Suprapubic skin (tissue), 4 donors: ENCODE measurements at regions not wholly inside any gene's neighbourhood (a gene's known extent, or its start where the extent isn't known, plus 50 kb on each side); places are given as distances from the start of the nearest gene placed in this dataset.

ENCODE experiments used
- DNase-seq, 2 donors: peaks; one replicate each; pipeline ENCODE4 v3.0.0-alpha.2; 2019; ENCODE audit warnings: low spot score in 2 of 2
- H3K27ac ChIP-seq: fragments of 200-600 bp; sonication (generic); one replicate; pipeline ENCODE4 v1.5.1; 2019
- H3K27me3 ChIP-seq: fragments of 200-600 bp; sonication (generic); one replicate; pipeline ENCODE4 v1.5.1; 2019
- H3K36me3 ChIP-seq: fragments of 200-600 bp; sonication (generic); one replicate; pipeline ENCODE4 v1.5.1; 2019
- H3K4me1 ChIP-seq: fragments of 200-600 bp; sonication (generic); one replicate; pipeline ENCODE4 v1.5.1; 2019
- H3K4me3 ChIP-seq: fragments of 200-600 bp; sonication (generic); one replicate; pipeline ENCODE4 v1.5.1; 2019; ENCODE audit warnings: mild to moderate bottlenecking
- H3K9me3 ChIP-seq: fragments of 200-600 bp; sonication (generic); one replicate; pipeline ENCODE4 v1.5.1; 2019
- CTCF ChIP-seq, 2 donors: fragments of 200-600 bp in 1 of 2; fragments of 450-650 bp in 1 of 2; sonication (generic) in 1 of 2; IDR thresholded peaks; one replicate each; pipeline ENCODE4 v1.5.1; 2016 to 2019; ENCODE audit warnings: antibody characterized with exemption in 2 of 2, mild to moderate bottlenecking in 1 of 2, moderate library complexity in 1 of 2
- EP300 ChIP-seq: sonication (generic); formaldehyde crosslinking; IDR thresholded peaks from one replicate; pipeline ENCODE4 v1.6.1; 2017; ENCODE audit warnings: antibody characterized with exemption
- POLR2A ChIP-seq, 2 donors: fragments of 450-650 bp; IDR thresholded peaks; one replicate each; pipeline ENCODE4 v1.6.1; 2017; ENCODE audit warnings: antibody characterized with exemption in 2 of 2, mild to moderate bottlenecking in 2 of 2, moderate library complexity in 2 of 2
- POLR2AphosphoS5 ChIP-seq, 3 donors: sonication (generic); formaldehyde crosslinking; IDR thresholded peaks; one replicate each; pipeline ENCODE4 v1.6.1; 2017; ENCODE audit warnings: antibody characterized with exemption in 3 of 3
- WGBS: methylation state at CpG from one replicate; pipeline ENCODE4 v1.1.5; 2018; 5-methylcytosine and 5-hydroxymethylcytosine counted together

DNA sequence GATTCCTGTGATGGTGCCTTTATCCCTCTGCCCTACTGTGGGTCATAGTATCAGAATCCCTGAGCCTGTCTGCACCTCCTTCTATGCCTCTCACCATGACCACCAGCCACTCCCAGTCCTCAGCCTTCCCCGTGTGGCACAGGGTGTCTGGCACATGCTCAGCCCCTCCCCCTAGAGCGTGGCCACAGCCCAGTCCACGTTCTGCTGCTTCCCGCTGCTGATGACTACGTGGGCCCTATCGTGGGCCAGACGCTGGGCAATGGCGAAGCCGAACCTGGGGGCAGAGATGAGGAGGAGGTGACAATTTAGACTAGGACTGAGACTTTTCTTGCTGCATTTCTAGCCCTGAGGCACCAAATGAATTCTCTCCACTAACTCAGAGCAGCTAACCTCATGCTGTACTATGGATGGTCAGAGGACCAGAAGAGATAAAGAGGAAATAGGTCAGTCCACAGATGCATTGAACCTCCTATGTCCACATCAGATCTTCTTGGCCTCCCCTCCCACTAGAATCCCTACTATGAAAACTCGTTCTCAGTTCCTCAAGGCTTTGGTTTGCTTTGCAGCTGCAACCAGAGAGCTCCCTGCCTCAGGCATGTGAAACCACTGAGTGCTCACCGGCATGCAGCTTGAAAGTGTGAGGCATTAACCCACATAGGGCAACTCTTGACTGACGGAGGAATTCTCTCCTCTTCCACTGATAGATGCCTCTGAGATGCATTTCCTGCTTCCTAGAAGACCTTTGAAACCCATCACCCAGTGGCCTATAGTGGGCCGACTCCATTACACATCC, 126.3 kb upstream of the DHRS4 start:
- H3K27ac ChIP-seq: no peak overlapping the region
- 78% methylated on average over 13 of the region's 13 CpGs for WGBS
- DNase-seq: no peak
- H3K9me3 ChIP-seq: no peaks in the 10 kb centered on the region
- no peak overlapping the region for H3K4me3 ChIP-seq
- H3K27me3 ChIP-seq: no peaks in the 10 kb centered on the region
- no peaks in the 10 kb centered on the region for H3K4me1 ChIP-seq
- no peaks in the 10 kb centered on the region for H3K36me3 ChIP-seq
- no peak for TF ChIP-seq POLR2A (IDR thresholded peaks at IDR 0.05)
- no peak for TF ChIP-seq CTCF (IDR thresholded peaks at IDR 0.05)
- no peak for TF ChIP-seq EP300
- no peak for TF ChIP-seq POLR2AphosphoS5 (IDR thresholded peaks at IDR 0.05)

GRCh38 chr14:23828001-23828400, 125.6 kb upstream of the DHRS4 start:
- Histone ChIP-seq H3K27ac (no peak overlapping the region), H3K4me1 (no peaks in the 10 kb centered on the region), H3K36me3 (no peaks in the 10 kb centered on the region), H3K9me3 (no peaks in the 10 kb centered on the region), H3K27me3 (no peaks in the 10 kb centered on the region), H3K4me3 (no peak overlapping the region)
- WGBS: 69% methylated on average over 4 of the region's 4 CpGs
- no peak for DNase-seq
- TF ChIP-seq POLR2A (IDR thresholded peaks at IDR 0.05) (no peak), EP300 (no peak), CTCF (IDR thresholded peaks at IDR 0.05) (no peak)

GRCh38 chr14:23828616-23829015, 125.0 kb upstream of the DHRS4 start:
- TF ChIP-seq CTCF (IDR thresholded peaks at IDR 0.05) (no peak), POLR2AphosphoS5 (IDR thresholded peaks at IDR 0.05) (no peak), EP300 (no peak), POLR2A (IDR thresholded peaks at IDR 0.05) (no peak)
- H3K4me3 ChIP-seq: no peak overlapping the region
- H3K27me3 ChIP-seq: no peaks in the 10 kb centered on the region
- H3K4me1 ChIP-seq: no peaks in the 10 kb centered on the region
- DNase-seq: no peak
- H3K36me3 ChIP-seq: no peaks in the 10 kb centered on the region
- whole genome bisulfite sequencing: 89% methylated on average over 1 of the region's 1 CpG
- H3K27ac ChIP-seq: no peak overlapping the region
- no peaks in the 10 kb centered on the region for H3K9me3 ChIP-seq

DNA sequence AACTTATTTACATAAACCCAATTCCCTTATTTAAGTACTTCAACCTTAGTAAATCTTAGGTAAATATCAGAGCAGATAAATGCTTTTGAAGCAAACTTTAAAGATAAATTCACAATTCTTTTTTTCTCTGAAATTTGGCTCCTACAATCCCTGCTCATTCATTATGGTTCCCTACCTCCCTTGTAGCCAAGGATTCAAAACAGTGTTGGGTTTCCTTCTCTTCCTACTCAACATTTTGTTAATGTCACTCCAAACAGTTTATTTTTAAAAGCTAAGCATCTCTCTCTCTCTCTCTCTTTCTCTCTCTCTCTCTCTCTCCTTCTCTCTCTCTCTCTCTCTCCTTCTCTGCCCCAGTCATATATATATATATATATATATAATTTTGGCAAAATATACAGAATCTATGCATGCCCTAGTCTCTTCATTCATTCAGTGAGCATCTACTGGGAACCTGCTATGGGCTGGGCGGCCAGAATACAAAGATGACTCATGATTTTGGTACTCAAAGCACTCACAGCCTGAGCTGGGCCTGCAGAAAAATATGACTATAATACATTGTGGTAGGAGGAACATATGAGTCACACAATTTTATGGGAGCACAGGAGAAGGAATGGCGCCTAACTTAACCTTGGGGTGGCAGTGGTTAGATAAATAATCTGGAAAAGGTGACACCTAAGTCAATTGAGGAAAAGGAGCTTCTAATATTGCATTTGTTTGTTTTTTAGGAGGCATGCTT, 123.7 kb upstream of the DHRS4 start:
- DNase-seq: no peak

GRCh38 chr14:23831596-23831995, 122.0 kb upstream of the DHRS4 start:
- Histone ChIP-seq H3K27ac (no peak overlapping the region), H3K4me3 (no peak overlapping the region)

More for the DNA sequence above, 123.7 kb upstream of the DHRS4 start:
- Histone ChIP-seq H3K4me1 (no peaks in the 10 kb centered on the region), H3K36me3 (no peaks in the 10 kb centered on the region), H3K9me3 (no peaks in the 10 kb centered on the region), H3K4me3 (no peak overlapping the region), H3K27me3 (no peaks in the 10 kb centered on the region), H3K27ac (no peak overlapping the region)
- TF ChIP-seq POLR2AphosphoS5 (IDR thresholded peaks at IDR 0.05) (no peak), EP300 (no peak), POLR2A (IDR thresholded peaks at IDR 0.05) (no peak)
- WGBS: 16% methylated on average over 2 of the region's 2 CpGs

More at GRCh38 chr14:23831596-23831995, 122.0 kb upstream of the DHRS4 start:
- no peaks in the 10 kb centered on the region for H3K9me3 ChIP-seq
- no peaks in the 10 kb centered on the region for H3K4me1 ChIP-seq
- no peak for TF ChIP-seq CTCF (IDR thresholded peaks at IDR 0.05)
- TF ChIP-seq POLR2AphosphoS5 (IDR thresholded peaks at IDR 0.05): no peak
- no peak for TF ChIP-seq POLR2A (IDR thresholded peaks at IDR 0.05)
- no peak for TF ChIP-seq EP300
- 53% methylated on average over 3 of the region's 3 CpGs for WGBS
- H3K27me3 ChIP-seq: no peaks in the 10 kb centered on the region
- H3K36me3 ChIP-seq: no peaks in the 10 kb centered on the region
- DNase-seq: no peak
